Keratinocyte (primary cell): ENCODE measurements at regions not wholly inside any gene's neighbourhood (a gene's known extent, or its start where the extent isn't known, plus 50 kb on each side); places are given as distances from the start of the nearest gene placed in this dataset.

Experiments used
- DNase-seq: peaks from one replicate; pipeline ENCODE4 v3.0.0-alpha.2; 2011; ENCODE audit warnings: low read depth, missing footprints, low spot score
- FAIRE-seq: peaks from 2 replicates; lab custom pipeline; 2011; peaks lifted over from hg19 to GRCh38; lab: Jason Lieb, UNC
- H2AFZ ChIP-seq: 2 replicates; pipeline ENCODE4 v1.6.0; 2012; ENCODE audit warnings: low read length, control low read depth, inconsistent platforms; ENCODE audit not compliant: control insufficient read depth
- H3K27ac ChIP-seq: 2 replicates; pipeline ENCODE4 v1.5.1; 2011; ENCODE audit warnings: low read length; ENCODE audit not compliant: control insufficient read depth, insufficient read depth
- H3K27me3 ChIP-seq: 3 replicates; pipeline ENCODE4 v1.6.0; 2011; ENCODE audit warnings: low read length; ENCODE audit not compliant: control insufficient read depth, insufficient read depth; ENCODE audit errors: extremely low read depth
- H3K36me3 ChIP-seq, 2 experiments: 2 replicates in 1 of 2; 3 replicates in 1 of 2; pipeline ENCODE4 v1.5.1; 2011; ENCODE audit warnings: low read length in 2 of 2, mild to moderate bottlenecking in 1 of 2; ENCODE audit not compliant: control insufficient read depth in 2 of 2, insufficient read depth in 2 of 2; ENCODE audit errors: extremely low read depth in 1 of 2
- H3K4me1 ChIP-seq: 3 replicates; pipeline ENCODE4 v1.5.1; 2011; ENCODE audit warnings: low read length; ENCODE audit not compliant: control insufficient read depth, insufficient read depth; ENCODE audit errors: extremely low read depth
- H3K4me2 ChIP-seq: 3 replicates; pipeline ENCODE4 v1.6.0; 2011; ENCODE audit warnings: low read depth, low read length; ENCODE audit not compliant: control insufficient read depth, insufficient read depth; ENCODE audit errors: extremely low read depth
- H3K4me3 ChIP-seq, 3 experiments: fragments of 200-600 bp in 1 of 3; sonication (generic) in 1 of 3; 2 replicates in 2 of 3; 3 replicates in 1 of 3; pipeline ENCODE4 v1.5.1; 2011 to 2016; ENCODE audit warnings: low read length in 3 of 3, mild to moderate bottlenecking in 3 of 3, control low read depth in 2 of 3, inconsistent platforms in 1 of 3, low read depth in 1 of 3, mixed read lengths in 1 of 3, mixed run types in 1 of 3, moderate library complexity in 1 of 3; ENCODE audit not compliant: control insufficient read depth in 2 of 3, insufficient read depth in 2 of 3; ENCODE audit errors: extremely low read depth in 1 of 3
- H3K79me2 ChIP-seq: 2 replicates; pipeline ENCODE4 v1.6.0; 2012; ENCODE audit warnings: low read length; ENCODE audit not compliant: control insufficient read depth, insufficient read depth
- H3K9ac ChIP-seq: 3 replicates; pipeline ENCODE4 v1.6.0; 2011; ENCODE audit warnings: low read length; ENCODE audit not compliant: control insufficient read depth, insufficient read depth; ENCODE audit errors: extremely low read depth
- H3K9me1 ChIP-seq: 3 replicates; pipeline ENCODE4 v1.6.0; 2011; ENCODE audit warnings: low read length; ENCODE audit not compliant: control insufficient read depth, insufficient read depth; ENCODE audit errors: extremely low read depth
- H3K9me3 ChIP-seq: 2 replicates; pipeline ENCODE4 v1.5.1; 2012; ENCODE audit warnings: low read depth, low read length; ENCODE audit not compliant: control insufficient read depth
- H4K20me1 ChIP-seq: 3 replicates; pipeline ENCODE4 v1.6.0; 2011; ENCODE audit warnings: low read length; ENCODE audit not compliant: control insufficient read depth, insufficient read depth; ENCODE audit errors: extremely low read depth
- CTCF ChIP-seq, 3 experiments: IDR thresholded peaks in 1 of 3; conservative IDR thresholded peaks in 1 of 3; optimal IDR thresholded peaks in 1 of 3; 2 replicates in 2 of 3; 3 replicates in 1 of 3; pipeline versions ENCODE3 to v1.5.1; 2011; ENCODE audit warnings: low read length in 3 of 3, mild to moderate bottlenecking in 3 of 3, moderate library complexity in 2 of 3, control low read depth in 1 of 3, inconsistent platforms in 1 of 3; ENCODE audit not compliant: insufficient read depth in 2 of 3; ENCODE audit errors: extremely low read depth in 1 of 3
- EZH2 ChIP-seq: IDR thresholded peaks from one replicate; pipeline ENCODE4 v1.6.1; 2012; ENCODE audit warnings: inconsistent platforms, mild to moderate bottlenecking, low read length, moderate library complexity
- dilution Hi-C: fragments of 300-500 bp; cut with MboI; formaldehyde crosslinking; loops from one replicate; pipeline ENCODE4 v1.7.0; 2020; ENCODE audit warnings: low sequenced_read_pairs; ENCODE audit not compliant: extremely low pct_ligation_motif_present

GRCh38 chr2:23034996-23035395 is 350.0 kb upstream of the KLHL29 start:
- Histone ChIP-seq H3K9me3 (no peaks in the 10 kb centered on the region), H3K4me1 (no peaks in the 10 kb centered on the region), H3K9me1 (no peaks in the 10 kb centered on the region), H3K36me3 (no peaks in the 10 kb centered on the region), H3K79me2 (no peaks in the 10 kb centered on the region), H4K20me1 (no peaks in the 10 kb centered on the region), H3K27ac (no peak overlapping the region), H2AFZ (no peak overlapping the region), H3K4me3 (no peak overlapping the region), H3K9ac (no peak overlapping the region), H3K27me3 (no peaks in the 10 kb centered on the region), H3K4me2 (no peak overlapping the region)
- TF ChIP-seq CTCF (optimal IDR thresholded peaks at IDR 0.05 in 1 of 3, IDR thresholded peaks at IDR 0.05 in 1 of 3, conservative IDR thresholded peaks at IDR 0.05 in 1 of 3; ENCODE audit: extremely low read depth in 1 of 3, insufficient read depth in 2 of 3, low read length in 3 of 3): no peak
- no peak for TF ChIP-seq EZH2
- dilution Hi-C loops: no loop called here
- DNase-seq (no peak), FAIRE-seq (no peak)

- Histone ChIP-seq H2AFZ (no peak overlapping the region), H3K4me2 (no peak overlapping the region), H3K4me1 (no peaks in the 10 kb centered on the region), H3K9ac (no peak overlapping the region), H3K79me2 (no peaks in the 10 kb centered on the region), H3K9me1 (no peaks in the 10 kb centered on the region), H3K36me3 (no peaks in the 10 kb centered on the region), H4K20me1 (no peaks in the 10 kb centered on the region), H3K4me3 (no peak overlapping the region), H3K27me3 (no peaks in the 10 kb centered on the region), H3K9me3 (no peaks in the 10 kb centered on the region), H3K27ac (no peak overlapping the region)
- dilution Hi-C loops: no loop called here
- DNase-seq (no peak), FAIRE-seq (no peak)
- TF ChIP-seq CTCF (optimal IDR thresholded peaks at IDR 0.05 in 1 of 3, IDR thresholded peaks at IDR 0.05 in 1 of 3, conservative IDR thresholded peaks at IDR 0.05 in 1 of 3; ENCODE audit: extremely low read depth in 1 of 3, insufficient read depth in 2 of 3, low read length in 3 of 3) (no peak), EZH2 (no peak)
These were observed 348.4 kb upstream of the KLHL29 start for GRCh38 chr2:23036629-23037028.
